GM21423 (cell line): ENCODE measurements at regions not wholly inside any gene's neighbourhood (a gene's known extent, or its start where the extent isn't known, plus 50 kb on each side); places are given as distances from the start of the nearest gene placed in this dataset.

ENCODE experiments used
- ATAC-seq: cut with Tn5 transposase; IDR thresholded peaks from one replicate; pipeline ENCODE4 v1.9.1; 2021; ENCODE audit warnings: mild to moderate bottlenecking, moderate library complexity; ENCODE audit not compliant: unreplicated experiment

GRCh38 chr10:29925771-29926692, 133.4 kb downstream of the JCAD start:
- no peak for ATAC-seq

GRCh38 chr10:29924436-29924835, 134.9 kb downstream of the JCAD start:
- ATAC-seq = no peak

- ATAC-seq = no peak
Observed at GRCh38 chr10:29923416-29923965, 135.9 kb downstream of the JCAD start.

- ATAC-seq = no peak
Observed at GRCh38 chr10:29922892-29923291, 136.5 kb downstream of the JCAD start.

GRCh38 chr10:29922226-29922625, 137.2 kb downstream of the JCAD start:
- no peak for ATAC-seq

- no peak for ATAC-seq
Observed at GRCh38 chr10:29921071-29921446, 138.3 kb downstream of the JCAD start.

GRCh38 chr10:29920408-29921070, 138.8 kb downstream of the JCAD start:
- ATAC-seq = no peak

- ATAC-seq = no peak
Observed at GRCh38 chr10:29918623-29919400, 140.6 kb downstream of the JCAD start.

- no peak for ATAC-seq
Observed at GRCh38 chr10:29917311-29917710, 142.1 kb downstream of the JCAD start.

GRCh38 chr10:29916669-29917068, 142.7 kb downstream of the JCAD start:
- ATAC-seq = no peak

GRCh38 chr10:29914986-29915785, 144.2 kb downstream of the JCAD start:
- ATAC-seq = no peak

- ATAC-seq = no peak
Observed at GRCh38 chr10:29908962-29909361, 150.4 kb downstream of the JCAD start.

- ATAC-seq = no peak
Observed at GRCh38 chr10:29900865-29901264, 158.5 kb downstream of the JCAD start.

GRCh38 chr10:29897999-29898716, 161.2 kb downstream of the JCAD start:
- no peak for ATAC-seq

GRCh38 chr10:29897430-29897829, 162.0 kb downstream of the JCAD start:
- ATAC-seq = no peak

- ATAC-seq = no peak
Observed at GRCh38 chr10:29896053-29896452, 163.3 kb downstream of the JCAD start.

- no peak for ATAC-seq
Observed at GRCh38 chr10:29895456-29895855, 163.9 kb downstream of the JCAD start.

- ATAC-seq = no peak
Observed at GRCh38 chr10:29888321-29888720, 171.1 kb downstream of the JCAD start.

GRCh38 chr10:29886299-29886698, 173.1 kb downstream of the JCAD start:
- no peak for ATAC-seq

GRCh38 chr10:29883231-29883630, 176.2 kb downstream of the JCAD start:
- no peak for ATAC-seq
